Thyroid gland (tissue), 4 donors: ENCODE measurements at regions not wholly inside any gene's neighbourhood (a gene's known extent, or its start where the extent isn't known, plus 50 kb on each side); places are given as distances from the start of the nearest gene placed in this dataset.

Source experiments
- DNase-seq, 2 donors: peaks; one replicate each; pipeline ENCODE4 v3.0.0-alpha.2; 2019
- H3K27ac ChIP-seq, 3 donors: fragments of 200-600 bp; sonication (generic); 1 replicate in 2 of 3; 2 replicates in 1 of 3; pipeline ENCODE4 v1.5.1; 2016 to 2019; ENCODE audit warnings: mild to moderate bottlenecking in 1 of 3, moderate library complexity in 1 of 3
- H3K27me3 ChIP-seq: fragments of 200-600 bp; sonication (generic); one replicate; pipeline ENCODE4 v1.5.1; 2019
- H3K36me3 ChIP-seq, 2 donors: fragments of 200-600 bp; sonication (generic); one replicate each; pipeline ENCODE4 v1.5.1; 2016 to 2019
- H3K4me1 ChIP-seq, 2 donors: fragments of 200-600 bp; sonication (generic); one replicate each; pipeline ENCODE4 v1.5.1; 2017 to 2019
- H3K4me3 ChIP-seq, 3 donors: fragments of 200-600 bp; sonication (generic); replicated peaks in 1 of 3; 1 replicate in 2 of 3; 2 replicates in 1 of 3; pipeline ENCODE4 v1.5.1; 2016; ENCODE audit warnings: mild to moderate bottlenecking in 1 of 3
- H3K9me3 ChIP-seq: fragments of 200-600 bp; sonication (generic); one replicate; pipeline ENCODE4 v1.5.1; 2017
- POLR2A ChIP-seq, 2 donors: fragments of 450-650 bp; IDR thresholded peaks; one replicate each; pipeline ENCODE4 v1.6.1; 2017; ENCODE audit warnings: antibody characterized with exemption in 2 of 2, mild to moderate bottlenecking in 2 of 2, moderate library complexity in 1 of 2
- WGBS, 2 donors: methylation state at CpG; one replicate each; pipeline ENCODE4 v1.1.5; 2017; 5-methylcytosine and 5-hydroxymethylcytosine counted together
- intact Hi-C: fragments of 100-400 bp; cut with DNase I; formaldehyde crosslinking; loops from one replicate; pipeline ENCODE4 v1.15.1; 2023
- TF ChIP-seq, protein P1 (sequence below), 6 experiments: fragments of 200-600 bp in 3 of 6; fragments of 450-650 bp in 3 of 6; sonication (generic) in 3 of 6; IDR thresholded peaks; one replicate each; pipeline ENCODE4 v1.5.1; 2016 to 2019; ENCODE audit warnings: antibody characterized with exemption in 6 of 6, mild to moderate bottlenecking in 2 of 6, inconsistent platforms in 1 of 6, moderate library complexity in 1 of 6

DNA sequence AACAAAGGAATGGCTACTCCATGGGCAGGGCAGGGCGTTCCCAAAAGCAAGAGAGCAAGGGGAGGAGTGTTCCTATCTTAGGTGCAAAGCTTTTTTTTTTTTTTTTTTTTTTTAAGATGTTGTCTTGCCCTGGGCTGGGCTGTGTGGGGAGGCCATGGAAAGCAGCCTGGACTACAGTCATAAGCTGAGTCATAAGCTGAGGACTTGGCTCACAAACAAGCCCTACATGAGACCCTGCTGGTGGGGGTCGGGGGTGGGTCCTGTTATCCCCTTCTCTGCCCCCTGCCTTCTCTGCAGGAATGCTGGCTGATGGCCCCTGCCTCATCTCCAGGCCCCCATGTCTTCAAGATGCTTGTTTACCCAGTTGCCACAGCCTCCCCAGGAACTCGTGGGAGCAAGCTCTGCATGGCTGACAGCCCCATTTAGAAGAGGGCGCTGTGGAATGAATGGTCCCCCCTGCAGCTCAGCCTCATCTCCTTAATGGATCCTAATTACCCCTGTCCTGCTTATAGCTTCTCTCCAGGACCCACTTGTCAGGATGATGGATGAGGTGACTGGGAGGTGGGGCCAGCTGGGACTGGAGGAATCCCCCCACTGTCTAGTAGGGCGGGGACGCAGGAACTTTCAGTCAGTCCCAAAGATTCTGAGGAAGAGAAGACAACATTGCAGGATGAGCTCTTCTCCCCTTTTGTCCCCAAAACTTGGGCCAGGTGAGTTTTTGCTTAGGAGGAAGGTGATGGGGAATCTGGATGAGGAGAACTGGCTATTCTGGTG is 340.8 kb upstream of the PODXL start:
- intact Hi-C loops: no loop called here
- no peak for DNase-seq
- TF ChIP-seq, protein P1, sequence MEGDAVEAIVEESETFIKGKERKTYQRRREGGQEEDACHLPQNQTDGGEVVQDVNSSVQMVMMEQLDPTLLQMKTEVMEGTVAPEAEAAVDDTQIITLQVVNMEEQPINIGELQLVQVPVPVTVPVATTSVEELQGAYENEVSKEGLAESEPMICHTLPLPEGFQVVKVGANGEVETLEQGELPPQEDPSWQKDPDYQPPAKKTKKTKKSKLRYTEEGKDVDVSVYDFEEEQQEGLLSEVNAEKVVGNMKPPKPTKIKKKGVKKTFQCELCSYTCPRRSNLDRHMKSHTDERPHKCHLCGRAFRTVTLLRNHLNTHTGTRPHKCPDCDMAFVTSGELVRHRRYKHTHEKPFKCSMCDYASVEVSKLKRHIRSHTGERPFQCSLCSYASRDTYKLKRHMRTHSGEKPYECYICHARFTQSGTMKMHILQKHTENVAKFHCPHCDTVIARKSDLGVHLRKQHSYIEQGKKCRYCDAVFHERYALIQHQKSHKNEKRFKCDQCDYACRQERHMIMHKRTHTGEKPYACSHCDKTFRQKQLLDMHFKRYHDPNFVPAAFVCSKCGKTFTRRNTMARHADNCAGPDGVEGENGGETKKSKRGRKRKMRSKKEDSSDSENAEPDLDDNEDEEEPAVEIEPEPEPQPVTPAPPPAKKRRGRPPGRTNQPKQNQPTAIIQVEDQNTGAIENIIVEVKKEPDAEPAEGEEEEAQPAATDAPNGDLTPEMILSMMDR (IDR thresholded peaks at IDR 0.05): no peak
- TF ChIP-seq POLR2A (IDR thresholded peaks at IDR 0.05): no peak
- 40 to 51% methylated on average over 6 of the region's 6 CpGs for WGBS, 2 donors
- no peak overlapping the region for H3K27ac ChIP-seq
- no peaks in the 10 kb centered on the region for H3K9me3 ChIP-seq
- no peaks in the 10 kb centered on the region for H3K27me3 ChIP-seq
- no peaks in the 10 kb centered on the region for H3K36me3 ChIP-seq
- H3K4me3 ChIP-seq: no peak overlapping the region
- no peaks in the 10 kb centered on the region for H3K4me1 ChIP-seq

DNA sequence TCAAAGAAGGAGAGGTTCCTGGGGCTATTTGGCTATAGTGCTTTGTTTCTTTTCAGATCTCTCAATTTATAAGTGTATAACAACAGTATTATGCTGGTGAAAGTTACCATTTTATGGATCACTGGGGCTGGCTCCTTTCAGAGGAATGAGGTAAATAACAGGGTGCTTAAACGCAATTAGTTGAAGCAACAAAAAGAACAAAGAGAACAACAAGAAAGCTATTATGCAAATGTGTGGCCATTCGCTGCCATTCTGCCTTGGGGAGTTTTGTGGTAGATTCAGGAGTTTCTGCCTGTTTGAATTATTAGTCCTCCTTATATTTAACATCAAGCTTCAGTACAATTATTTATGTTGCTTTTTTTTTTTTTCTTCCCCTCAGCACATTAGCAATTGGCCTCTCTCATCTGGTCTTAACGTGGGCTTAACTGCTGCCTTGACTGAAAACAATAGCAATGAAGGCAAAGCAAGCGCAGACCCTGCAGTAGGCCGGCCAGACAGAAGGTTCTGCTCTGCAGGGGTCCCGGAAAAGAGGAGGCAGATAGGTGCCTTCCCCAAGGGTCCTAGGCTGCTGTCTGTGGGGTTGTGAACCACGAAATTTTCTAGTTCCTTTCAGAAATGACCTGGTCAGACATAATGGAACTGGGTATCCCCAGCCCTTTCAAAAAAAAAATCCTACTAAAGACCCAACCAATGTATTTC is 339.9 kb upstream of the PODXL start:
- intact Hi-C loops: no loop called here
- TF ChIP-seq, protein P1 (IDR thresholded peaks at IDR 0.05): no peak
- TF ChIP-seq POLR2A (IDR thresholded peaks at IDR 0.05): no peak
- Histone ChIP-seq H3K4me3 (no peak overlapping the region), H3K27me3 (no peaks in the 10 kb centered on the region), H3K9me3 (no peaks in the 10 kb centered on the region), H3K27ac (no peak overlapping the region), H3K4me1 (no peaks in the 10 kb centered on the region), H3K36me3 (no peaks in the 10 kb centered on the region)
- WGBS, 2 donors: 60 to 63% methylated on average over 7 of the region's 7 CpGs
- no peak for DNase-seq

DNA sequence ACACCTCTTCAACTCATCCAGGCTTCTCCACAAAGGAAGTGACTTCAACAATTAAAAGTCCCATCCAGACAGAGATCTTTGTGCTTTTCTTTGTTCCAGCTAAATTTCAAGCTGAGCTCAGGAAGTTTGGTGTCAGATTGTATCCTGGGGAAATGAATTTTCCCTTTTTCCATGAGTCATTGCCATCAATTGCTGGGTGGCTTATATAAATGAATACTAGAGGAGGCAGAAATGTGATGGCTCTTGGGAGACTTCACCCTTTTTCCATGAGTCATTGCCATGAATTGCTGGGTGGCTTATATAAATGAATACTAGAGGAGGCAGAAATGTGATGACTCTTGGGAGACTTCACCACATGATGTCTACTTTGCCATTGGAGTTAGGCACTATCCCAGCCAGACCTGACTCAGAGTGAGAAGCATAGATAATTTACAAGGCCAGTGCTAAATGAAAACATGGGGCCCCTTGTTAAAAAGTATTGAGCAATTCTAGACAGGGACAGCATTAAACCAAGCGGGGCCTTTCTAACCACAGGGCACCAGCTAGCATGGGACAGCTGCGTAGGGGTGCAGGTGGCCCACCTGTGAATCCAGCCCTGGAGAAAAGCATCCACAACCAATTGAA is 339.2 kb upstream of the PODXL start:
- no peak overlapping the region for H3K27ac ChIP-seq
- intact Hi-C loops: no loop called here
- no peak overlapping the region for H3K4me3 ChIP-seq
- TF ChIP-seq, protein P1 (IDR thresholded peaks at IDR 0.05): no peak
- no peak for TF ChIP-seq POLR2A (IDR thresholded peaks at IDR 0.05)
- H3K27me3 ChIP-seq: no peaks in the 10 kb centered on the region
- no peaks in the 10 kb centered on the region for H3K9me3 ChIP-seq
- no peaks in the 10 kb centered on the region for H3K36me3 ChIP-seq
- H3K4me1 ChIP-seq: no peaks in the 10 kb centered on the region
- WGBS, 2 donors: 80 to 88% methylated on average over 2 of the region's 2 CpGs
- no peak for DNase-seq

- no peak overlapping the region for H3K4me3 ChIP-seq
- H3K36me3 ChIP-seq: no peaks in the 10 kb centered on the region
- 94% methylated on average over 1 of the region's 1 CpG for WGBS, 2 donors
- no peak overlapping the region for H3K27ac ChIP-seq
- H3K9me3 ChIP-seq: no peaks in the 10 kb centered on the region
- H3K27me3 ChIP-seq: no peaks in the 10 kb centered on the region
- intact Hi-C loops: no loop called here
- no peak for TF ChIP-seq POLR2A (IDR thresholded peaks at IDR 0.05)
- TF ChIP-seq, protein P1 (IDR thresholded peaks at IDR 0.05): no peak
- no peaks in the 10 kb centered on the region for H3K4me1 ChIP-seq
- no peak for DNase-seq
These were observed 337.4 kb upstream of the PODXL start for GRCh38 chr7:131893631-131894340.
